DMS114 treated with DMSO at 0.1 percent for 48 hours (cell line): ENCODE measurements at regions not wholly inside any gene's neighbourhood (a gene's known extent, or its start where the extent isn't known, plus 50 kb on each side); places are given as distances from the start of the nearest gene placed in this dataset.

Source experiments
- DNase-seq: peaks from one replicate; lab custom pipeline; 2025; ENCODE audit not compliant: unreplicated experiment; lab: John Stamatoyannopoulos, UW

GRCh38 chr3:82773207-82773606 is 1011.8 kb upstream of the GBE1 start:
- no peak for DNase-seq

GRCh38 chr3:82764521-82764920 is 1003.1 kb upstream of the GBE1 start:
- DNase-seq: no peak

GRCh38 chr3:82761858-82762257 is 1000.4 kb upstream of the GBE1 start:
- no peak for DNase-seq

GRCh38 chr3:82745544-82745943 is 984.1 kb upstream of the GBE1 start:
- no peak for DNase-seq

- DNase-seq: no peak
These were observed 981.8 kb upstream of the GBE1 start for GRCh38 chr3:82743196-82743595.

GRCh38 chr3:82741346-82741745 is 979.9 kb upstream of the GBE1 start:
- no peak for DNase-seq

- DNase-seq: no peak
These were observed 977.9 kb upstream of the GBE1 start for GRCh38 chr3:82739390-82739789.

GRCh38 chr3:82736696-82737277 is 975.3 kb upstream of the GBE1 start:
- DNase-seq: no peak

- no peak for DNase-seq
These were observed 953.8 kb upstream of the GBE1 start for GRCh38 chr3:82715091-82715856.

- no peak for DNase-seq
These were observed 945.6 kb upstream of the GBE1 start for GRCh38 chr3:82707035-82707434.

- DNase-seq: no peak
These were observed 924.3 kb upstream of the GBE1 start for GRCh38 chr3:82685761-82686160.

- DNase-seq: no peak
These were observed 915.0 kb upstream of the GBE1 start for GRCh38 chr3:82676356-82677026.

GRCh38 chr3:82672966-82673365 is 911.5 kb upstream of the GBE1 start:
- DNase-seq: no peak

GRCh38 chr3:82671466-82671865 is 910.0 kb upstream of the GBE1 start:
- no peak for DNase-seq

GRCh38 chr3:82654708-82655107 is 893.3 kb upstream of the GBE1 start:
- DNase-seq: no peak

GRCh38 chr3:82643948-82644347 is 882.5 kb upstream of the GBE1 start:
- no peak for DNase-seq

- no peak for DNase-seq
These were observed 880.3 kb upstream of the GBE1 start for GRCh38 chr3:82641701-82642100.

- DNase-seq: no peak
These were observed 878.8 kb upstream of the GBE1 start for GRCh38 chr3:82640254-82640653.

GRCh38 chr3:82637574-82637973 is 876.1 kb upstream of the GBE1 start:
- no peak for DNase-seq

- no peak for DNase-seq
These were observed 874.7 kb upstream of the GBE1 start for GRCh38 chr3:82636177-82636576.

- DNase-seq: no peak
These were observed 871.9 kb upstream of the GBE1 start for GRCh38 chr3:82633319-82633718.

- no peak for DNase-seq
These were observed 868.5 kb upstream of the GBE1 start for GRCh38 chr3:82629937-82630336.
